Daoy (cell line): ENCODE measurements at regions not wholly inside any gene's neighbourhood (a gene's known extent, or its start where the extent isn't known, plus 50 kb on each side); places are given as distances from the start of the nearest gene placed in this dataset.

ENCODE experiments used
- DNase-seq: peaks from one replicate; pipeline ENCODE4 v3.0.0-alpha.2; 2015; ENCODE audit warnings: low read depth

DNA sequence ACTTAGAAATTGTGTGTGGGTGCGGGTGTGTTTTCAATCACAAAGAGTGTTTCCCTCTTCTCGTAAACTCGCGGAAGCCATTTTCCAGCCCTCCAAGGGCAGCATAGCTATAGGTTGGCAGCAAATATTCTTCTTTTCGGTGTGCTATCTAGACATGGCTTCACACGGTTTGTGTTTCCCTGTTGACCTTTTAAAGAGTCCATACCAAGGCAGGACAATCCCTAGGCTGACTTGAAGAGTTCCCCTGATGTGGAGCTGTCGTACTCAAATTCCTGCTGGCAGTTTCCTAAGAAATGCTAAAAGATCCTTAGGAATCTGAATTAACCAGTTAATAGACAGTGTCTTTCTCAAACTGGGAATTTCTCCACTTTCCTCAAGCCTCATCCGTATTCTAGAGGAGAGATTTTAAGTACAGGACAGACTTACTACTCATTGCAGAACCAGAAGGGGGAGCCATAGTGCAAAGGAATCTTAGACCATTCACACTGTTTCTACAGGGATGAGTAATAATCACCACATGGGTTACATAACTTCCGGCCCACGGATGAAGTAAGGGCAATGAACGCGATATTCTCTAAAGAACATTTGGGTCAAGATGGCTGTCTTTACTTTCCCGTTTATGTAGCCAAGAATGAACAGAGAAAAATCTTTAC is 288.6 kb upstream of the ELAC2 start:
- peak; percentile 86 for DNase-seq

DNA sequence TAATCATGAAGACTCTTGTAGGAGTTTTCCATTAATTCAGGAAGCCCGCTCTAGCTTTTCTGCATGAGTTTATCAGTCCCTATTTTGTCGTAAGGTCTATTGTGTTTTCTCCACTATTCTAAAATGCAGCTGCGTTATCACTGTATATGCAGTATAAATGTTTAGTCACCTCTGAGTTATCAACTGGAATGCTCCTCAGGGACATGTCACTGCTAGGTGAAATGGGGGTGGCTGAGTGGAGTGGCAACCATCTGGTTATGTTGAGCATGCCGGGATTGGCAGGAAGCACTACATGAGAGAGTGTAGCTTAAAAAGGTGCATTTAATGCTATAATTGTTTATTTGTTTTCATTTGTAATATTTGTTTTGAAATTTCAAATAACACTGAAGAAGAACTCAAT is 285.2 kb upstream of the ELAC2 start:
- no peak for DNase-seq

DNA sequence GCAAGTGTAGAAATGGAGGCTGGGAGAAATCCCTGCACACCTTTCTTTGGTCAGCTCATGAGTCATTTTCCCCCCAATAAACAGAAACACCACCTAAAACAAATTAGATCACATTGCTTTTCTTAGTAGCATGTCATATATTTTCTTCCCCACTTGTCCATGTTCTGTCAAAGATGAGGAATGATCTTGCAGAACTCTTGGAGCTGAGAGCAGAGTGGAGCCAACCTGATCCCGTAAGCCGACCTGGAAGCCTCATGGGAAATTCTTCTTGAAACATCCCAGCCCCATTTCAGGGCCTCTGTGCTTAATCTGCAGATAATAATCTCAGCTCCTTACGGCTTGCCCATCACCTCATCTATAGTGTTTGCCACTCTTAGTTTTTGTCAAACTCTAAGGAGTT is 284.6 kb upstream of the ELAC2 start:
- no peak for DNase-seq

DNA sequence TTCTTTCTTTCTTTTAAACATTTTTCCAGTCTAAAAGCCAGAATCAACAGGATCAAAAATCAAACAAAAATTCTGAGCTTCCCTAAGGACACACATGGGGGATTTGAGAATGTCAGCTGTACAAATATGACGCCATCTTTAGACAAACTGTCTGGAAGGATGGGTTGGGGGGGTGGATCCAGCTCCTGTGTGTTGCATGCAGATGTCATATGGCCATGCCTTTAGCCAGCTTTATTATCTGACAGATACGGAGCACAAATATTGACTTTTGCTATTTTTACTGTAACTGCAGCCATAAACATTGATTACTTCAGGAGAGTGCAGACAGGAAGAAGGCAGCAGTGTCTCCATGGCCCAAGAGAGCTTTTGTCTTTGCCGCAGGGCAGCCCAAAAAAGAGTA is 279.4 kb upstream of the ELAC2 start:
- no peak for DNase-seq

DNA sequence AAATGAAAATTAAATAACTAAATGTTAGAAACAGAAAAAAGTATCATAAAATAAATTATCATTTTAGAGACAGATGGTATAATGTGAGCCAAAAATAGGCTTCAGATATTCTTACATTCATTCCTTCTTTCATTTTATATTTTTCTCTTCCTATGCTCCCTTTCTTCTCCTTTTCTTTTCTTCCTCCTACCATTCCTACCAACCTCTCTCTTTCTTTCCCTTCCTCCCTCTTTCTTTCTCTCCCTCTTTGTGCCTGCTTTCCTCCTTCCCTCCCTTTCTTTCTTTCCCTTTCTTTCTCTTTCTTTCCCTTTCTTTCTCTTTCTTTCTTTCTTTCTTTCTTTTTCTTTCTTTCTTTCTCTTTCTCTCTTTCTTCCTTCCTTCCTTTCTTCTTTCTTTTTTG is 275.6 kb upstream of the ELAC2 start:
- no peak for DNase-seq

DNA sequence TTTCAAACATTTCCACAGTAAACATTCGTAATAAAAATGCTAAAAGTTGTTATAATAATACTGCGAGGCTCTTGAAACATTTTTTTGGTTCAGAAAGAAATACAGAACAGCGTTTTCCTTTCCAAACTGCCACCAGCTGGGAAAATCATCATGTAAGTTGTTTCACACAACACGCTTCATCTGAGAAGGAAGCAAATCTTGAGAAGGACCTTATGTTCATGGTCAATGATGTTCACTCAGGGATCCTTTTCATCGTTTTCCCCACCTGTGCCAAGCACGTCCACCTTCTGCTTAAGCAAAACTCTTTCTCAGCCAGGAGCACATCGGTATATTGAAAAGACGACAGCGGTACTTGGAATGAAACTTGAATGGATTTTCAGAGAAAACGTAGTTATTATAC is 274.5 kb upstream of the ELAC2 start:
- no peak for DNase-seq

DNA sequence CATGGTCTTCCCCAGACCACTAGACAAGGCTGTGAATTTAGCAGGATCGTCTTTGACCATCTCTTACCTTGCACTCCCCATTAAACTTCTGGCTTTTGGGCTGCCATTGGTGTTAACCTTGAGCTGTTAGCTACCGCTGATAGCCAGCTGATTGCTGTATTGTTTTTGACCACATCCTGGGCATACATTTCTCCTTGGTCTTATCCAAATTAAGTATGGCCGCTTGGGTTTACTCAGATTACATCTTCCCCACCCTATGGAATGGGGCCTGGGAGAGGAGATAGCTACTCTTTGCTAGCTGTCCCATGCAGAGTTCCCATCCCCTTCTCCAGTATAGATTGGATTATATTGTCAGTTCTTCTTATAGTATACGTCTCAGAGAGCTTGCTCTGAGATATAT is 270.4 kb upstream of the ELAC2 start:
- no peak for DNase-seq

DNA sequence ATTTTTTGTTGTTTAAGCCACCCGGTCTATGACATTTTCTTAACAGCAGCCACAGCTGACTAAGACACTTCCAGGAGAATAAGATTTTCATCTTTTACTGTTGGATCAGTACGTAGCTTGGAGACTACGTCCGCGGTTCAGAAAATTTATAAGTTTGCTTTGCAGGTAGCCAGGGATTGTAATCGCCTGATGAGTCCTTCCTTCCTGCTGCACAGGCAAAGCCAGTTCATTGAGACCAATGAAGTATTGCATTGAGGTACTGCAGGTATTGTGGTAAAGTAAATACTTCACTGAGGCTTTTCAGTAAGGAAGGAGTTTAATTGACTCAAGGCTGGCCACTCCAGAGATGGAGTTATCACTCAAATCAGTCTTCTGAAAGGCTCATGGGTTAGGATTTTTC is 269.4 kb upstream of the ELAC2 start:
- no peak for DNase-seq

DNA sequence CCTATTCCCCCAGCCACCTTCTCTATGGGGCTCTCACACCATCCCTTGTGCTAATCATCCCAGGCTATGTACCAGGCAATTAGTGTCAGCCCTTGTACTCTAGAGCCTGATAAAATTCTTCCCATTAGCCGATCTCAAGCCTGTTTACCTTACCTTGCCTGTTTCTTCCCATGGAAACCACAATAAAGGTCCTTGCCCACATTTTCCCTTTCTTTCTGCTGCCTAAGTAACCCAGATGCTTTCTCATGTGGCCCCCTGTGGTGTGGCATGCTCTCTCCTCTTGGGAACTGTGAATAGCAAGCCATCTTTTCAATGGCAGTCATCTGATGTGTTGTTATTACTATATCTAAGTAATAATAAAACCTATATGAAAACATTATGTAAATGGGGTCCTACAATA is 265.8 kb upstream of the ELAC2 start:
- no peak for DNase-seq

DNA sequence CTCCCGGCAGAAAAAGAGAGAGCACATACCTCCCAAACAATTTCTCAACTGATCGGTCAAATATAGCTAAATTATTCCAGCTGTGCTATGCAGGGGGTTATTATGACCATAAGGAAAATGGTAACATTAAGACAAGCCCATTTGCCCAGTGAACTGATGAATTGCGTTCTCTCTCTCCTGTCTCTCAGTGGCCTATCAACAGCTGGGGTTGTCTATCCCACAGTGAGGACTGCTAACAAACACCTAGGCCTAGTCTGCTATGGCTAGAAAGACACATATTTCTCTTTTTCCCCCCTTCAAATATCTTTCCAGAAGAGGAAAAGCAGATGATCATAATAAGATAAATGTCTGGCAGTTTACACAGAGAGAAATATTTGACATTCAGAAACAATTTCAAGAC is 263.8 kb upstream of the ELAC2 start:
- DNase-seq, result no peak

DNA sequence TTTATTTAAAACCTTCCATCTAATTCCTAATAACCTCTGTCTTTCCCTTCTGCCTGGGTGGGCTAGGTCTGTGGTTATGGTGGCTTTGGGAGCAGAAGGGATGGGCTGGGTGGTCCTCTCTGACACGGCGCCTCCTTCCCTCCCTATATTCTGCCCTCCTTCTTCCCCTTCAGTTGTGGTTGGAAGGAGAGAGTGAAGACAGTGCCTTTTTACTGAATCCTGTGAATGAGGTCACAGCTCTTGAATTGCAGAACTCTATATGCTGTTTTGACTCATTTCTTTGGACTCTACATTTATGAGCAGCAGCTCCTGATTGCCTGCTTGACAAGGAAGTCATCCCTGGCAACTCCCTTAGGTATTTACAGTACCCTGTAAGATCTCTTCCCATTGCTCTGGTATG is 256.0 kb upstream of the ELAC2 start:
- no peak for DNase-seq

DNA sequence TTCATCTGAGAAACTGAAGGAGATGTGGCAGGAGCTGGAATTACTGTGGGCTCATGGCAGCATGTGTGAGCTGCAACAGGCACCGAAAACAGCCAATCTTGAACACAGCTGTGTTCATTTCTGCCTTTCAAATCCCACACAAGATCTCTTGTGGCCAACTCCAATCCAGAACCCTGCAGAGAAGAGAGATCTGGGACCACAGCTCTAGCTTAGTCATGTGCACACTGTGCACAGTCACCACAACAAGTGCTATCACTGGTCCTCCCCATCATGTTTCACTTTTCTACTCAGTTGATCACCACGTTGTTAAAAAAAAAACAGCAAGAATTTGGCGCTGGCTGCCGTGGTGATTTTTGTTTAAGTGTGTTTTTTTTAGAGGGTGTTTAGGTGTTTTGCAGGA is 254.5 kb upstream of the ELAC2 start:
- no peak for DNase-seq

DNA sequence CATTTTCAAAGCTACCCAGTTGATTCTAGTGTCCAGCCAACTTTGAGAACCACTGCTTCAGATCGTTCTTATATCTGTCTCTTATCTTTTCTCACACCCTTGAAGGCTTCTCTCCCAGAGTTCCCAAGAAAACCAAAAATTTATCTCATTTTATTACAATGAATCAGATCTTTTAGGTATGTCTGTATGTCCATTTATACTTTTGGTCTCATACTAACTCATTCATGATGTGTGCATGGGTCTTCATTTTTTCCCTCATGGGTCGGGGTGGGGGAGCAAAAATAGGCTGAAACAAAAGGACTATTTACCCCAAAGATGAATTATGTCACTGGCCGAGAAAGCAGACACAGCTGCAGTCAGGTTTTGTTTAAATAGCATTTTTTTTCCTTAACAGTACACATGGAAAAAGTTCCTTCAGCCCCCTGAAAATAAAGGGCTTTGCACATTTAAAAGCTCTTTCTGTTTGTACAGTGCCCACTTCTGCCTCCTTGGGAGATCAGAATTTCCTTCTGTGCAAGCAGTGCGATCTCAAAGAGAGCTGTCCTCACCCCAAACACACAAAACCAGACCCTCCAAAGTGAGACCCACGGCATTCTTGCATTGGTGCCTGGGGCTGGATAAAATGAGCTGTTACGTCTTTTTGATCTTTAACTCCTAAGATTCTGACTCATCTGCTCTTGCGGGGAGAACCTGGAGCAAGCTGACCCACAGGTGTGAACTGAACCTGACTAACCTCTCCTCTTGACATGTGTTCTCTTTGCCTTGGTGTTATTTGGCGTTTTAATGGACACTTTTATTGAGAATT is 251.2 kb upstream of the ELAC2 start:
- DNase-seq, result no peak

DNA sequence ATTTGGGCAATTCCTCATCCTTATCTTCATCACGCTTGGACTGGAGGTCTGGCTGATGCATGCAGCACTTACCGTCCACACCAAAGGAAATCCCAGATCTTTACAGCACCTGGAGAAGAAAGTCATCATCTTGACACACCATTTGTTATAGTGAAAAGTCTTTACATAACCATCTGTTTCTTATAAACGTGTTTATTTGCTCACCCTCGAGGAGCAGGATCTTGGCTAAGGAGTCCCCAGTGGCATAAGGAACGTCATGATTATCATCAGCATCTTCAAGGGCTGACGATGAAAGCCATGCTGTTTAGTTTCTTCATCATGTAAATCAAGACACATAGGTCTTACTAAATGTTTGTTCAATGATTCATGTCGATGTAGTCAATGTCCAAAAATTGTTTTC is 248.8 kb upstream of the ELAC2 start:
- no peak for DNase-seq

DNA sequence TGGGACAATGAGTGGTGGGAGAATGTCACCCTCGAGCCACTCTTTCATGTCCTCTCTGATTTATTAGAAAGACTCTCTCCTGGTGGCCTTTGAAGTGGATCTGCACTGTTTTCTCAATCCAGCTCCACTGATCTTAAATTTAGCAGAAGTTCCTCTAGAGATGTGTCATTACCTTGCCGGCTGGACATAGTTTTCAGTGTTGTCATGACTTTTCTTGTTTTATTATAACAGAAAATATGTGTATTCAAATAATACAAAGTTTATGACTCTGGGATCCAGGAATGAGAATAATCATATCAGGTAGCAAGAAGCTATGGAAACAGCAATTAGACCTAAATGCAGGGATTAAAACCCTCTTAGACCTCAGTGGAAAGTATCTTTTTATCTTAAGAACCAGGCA is 247.5 kb upstream of the ELAC2 start:
- DNase-seq, result no peak

DNA sequence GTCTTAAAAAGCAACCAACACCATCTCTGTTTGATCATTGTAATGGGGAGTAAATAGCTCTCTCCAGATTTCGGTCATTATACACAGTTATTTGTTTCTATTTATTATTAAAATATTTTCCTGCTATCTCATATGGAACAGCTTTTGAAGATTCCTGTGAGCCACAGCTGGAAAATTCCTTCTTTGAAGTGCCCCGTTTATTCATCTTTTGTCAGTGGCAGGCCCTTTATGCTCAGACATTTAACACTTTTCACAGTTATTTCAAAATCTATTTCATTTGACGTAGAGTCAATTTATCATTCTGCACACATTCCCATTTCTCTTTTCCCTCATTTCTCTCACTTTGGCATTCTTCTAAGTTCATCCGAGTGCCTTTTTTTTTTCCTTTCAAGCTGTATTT is 245.9 kb upstream of the ELAC2 start:
- no peak for DNase-seq

DNA sequence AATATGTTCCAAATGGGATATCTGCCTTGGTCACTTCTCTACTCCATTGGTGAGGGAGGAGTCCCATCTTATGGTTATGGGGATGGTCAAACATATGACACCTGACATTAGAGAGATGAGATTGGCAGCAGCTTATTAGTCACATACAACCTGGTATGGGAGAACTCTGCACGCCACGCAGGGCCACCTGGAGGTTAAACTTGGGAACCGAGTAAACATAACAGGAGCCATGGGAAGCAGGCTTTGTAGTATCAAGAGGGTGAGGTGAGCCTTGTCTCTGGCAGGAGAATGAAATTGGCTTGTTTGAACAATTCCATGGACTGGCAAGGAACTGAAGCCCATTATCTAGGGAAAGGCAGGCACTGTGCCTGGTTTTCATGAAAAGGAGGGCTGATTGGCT is 238.7 kb upstream of the ELAC2 start:
- no peak for DNase-seq

DNA sequence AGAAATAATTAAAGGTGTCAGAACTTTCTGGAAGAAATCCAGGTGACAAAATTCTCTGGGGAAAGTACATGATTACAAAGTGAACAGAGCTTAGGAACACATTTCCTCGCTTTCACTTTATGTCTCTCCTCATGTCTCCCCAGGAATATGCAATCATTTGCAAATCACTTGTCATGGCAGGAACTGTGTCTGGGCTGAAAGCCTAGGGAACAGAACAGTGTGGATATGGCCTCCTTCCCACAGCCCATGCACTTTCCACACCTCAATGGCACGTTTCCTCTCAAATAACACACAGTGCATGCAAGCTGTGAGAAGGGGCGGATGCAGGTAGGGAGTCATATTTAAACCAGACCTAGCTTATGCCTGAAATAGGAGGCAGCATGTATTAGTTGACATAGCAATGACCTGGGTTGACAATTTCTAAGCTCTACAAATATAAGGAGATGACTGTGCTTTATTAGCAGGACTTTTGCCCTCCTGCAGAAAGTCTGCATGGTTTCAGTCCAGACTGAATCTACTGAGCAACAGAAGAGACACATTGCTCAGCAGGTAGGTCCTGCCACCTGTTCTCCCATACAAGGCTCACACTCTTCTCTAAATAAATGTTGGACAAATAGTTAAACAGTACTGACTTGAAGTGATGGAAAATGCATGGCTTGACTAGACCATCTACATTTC is 236.0 kb upstream of the ELAC2 start:
- DNase-seq, result no peak

DNA sequence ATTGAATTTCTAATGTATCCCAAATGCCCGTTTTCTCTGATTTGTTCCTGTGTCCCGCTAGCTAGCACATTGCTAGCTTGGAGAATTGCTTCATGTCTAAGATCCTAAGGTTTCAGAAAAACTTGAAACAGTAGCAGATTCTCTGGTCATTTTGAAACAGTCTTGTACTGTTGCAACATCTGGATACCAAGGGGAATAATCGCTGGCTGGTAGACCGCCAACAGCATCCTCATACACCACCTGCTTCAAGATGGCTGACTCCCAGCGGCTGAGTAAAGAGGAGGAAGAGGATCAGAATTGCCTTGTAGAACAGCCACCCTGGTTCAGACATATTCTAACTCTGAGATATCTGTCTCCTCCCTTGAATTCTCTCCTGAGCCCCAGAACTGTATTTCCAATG is 226.7 kb upstream of the ELAC2 start:
- no peak for DNase-seq

DNA sequence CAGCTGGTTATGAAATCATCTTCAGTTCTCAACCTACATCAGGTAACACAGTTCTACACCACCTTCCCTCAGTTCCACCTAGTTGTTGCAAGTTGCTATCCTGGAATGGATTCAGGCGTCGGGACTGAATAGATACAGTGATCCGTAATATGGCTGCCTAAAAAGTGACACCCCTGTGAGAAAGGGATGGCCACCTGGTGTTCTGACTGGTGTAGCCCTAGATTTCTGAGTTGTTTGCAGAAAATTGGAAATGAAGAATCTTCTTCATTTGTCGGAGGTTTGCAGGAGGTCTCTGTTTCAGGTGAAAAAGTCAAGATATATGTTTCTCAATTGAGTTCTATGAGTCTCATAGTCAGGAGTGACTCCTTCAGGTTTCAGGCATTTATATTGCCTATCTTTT is 225.8 kb upstream of the ELAC2 start:
- no peak for DNase-seq

DNA sequence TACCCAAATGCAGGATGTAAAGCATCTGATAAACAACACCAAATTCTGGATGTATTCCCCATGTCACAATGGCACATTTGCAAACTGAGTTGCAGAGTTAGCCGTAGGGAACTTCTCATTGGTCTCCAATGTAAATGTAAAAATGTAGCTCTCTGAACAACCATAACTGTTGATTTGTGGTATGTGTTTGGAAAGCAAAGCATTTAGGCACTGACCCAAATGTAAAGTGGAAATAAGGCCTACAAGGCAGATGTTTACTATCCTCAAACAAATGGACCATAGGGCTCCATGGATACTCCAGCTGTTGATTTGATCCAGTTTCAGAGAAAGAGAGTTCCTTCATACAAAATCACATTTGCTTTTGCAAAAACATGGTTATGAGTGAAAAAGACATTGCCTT is 223.0 kb upstream of the ELAC2 start:
- no peak for DNase-seq

DNA sequence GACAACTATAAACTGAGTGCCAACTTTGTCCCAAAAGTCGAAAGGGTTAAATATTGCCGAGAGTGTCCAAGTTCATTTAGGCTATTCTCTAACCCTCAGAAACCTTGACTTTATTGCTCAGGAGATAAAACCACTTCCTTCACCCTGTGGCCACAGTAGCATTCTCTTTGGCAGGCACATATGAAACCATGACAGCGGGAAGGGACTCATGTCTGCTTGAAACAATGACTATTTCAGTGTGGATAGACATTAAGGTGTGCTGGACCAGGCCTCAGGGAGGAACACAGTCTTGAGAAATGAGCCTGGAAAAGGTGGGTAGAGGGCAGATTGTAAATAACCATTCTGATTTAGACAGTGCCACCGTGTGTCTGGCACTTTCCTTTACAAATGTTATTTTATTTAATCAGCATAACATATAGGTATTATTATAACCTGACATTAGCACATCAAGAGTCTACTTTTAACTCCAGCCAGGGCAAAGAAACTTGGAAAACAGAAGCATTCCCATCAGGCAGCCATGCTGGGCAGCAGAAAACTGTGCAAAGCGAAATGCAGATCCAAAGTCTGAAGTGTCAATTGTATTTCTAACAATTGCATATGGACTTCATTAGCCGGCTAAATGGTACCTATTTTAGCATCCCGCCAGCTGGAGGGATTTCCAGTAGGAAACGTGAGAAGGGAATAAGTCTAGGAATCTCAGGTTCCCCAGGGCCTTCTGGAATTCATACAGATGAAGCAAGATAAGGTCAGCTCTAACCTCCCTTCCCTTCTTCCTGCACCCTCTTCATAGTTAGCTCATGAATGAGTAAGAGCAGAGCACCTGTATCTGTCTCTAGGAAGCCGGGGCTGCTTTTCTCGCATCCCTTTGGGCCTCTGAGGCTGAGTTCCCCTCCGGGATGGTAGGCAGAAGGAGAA is 212.8 kb upstream of the ELAC2 start:
- DNase-seq, result peak; percentile 13
